ENCODE measurements at regions not wholly inside any gene's neighbourhood (a gene's known extent, or its start where the extent isn't known, plus 50 kb on each side); places are given as distances from the start of the nearest gene placed in this dataset.

DNA sequence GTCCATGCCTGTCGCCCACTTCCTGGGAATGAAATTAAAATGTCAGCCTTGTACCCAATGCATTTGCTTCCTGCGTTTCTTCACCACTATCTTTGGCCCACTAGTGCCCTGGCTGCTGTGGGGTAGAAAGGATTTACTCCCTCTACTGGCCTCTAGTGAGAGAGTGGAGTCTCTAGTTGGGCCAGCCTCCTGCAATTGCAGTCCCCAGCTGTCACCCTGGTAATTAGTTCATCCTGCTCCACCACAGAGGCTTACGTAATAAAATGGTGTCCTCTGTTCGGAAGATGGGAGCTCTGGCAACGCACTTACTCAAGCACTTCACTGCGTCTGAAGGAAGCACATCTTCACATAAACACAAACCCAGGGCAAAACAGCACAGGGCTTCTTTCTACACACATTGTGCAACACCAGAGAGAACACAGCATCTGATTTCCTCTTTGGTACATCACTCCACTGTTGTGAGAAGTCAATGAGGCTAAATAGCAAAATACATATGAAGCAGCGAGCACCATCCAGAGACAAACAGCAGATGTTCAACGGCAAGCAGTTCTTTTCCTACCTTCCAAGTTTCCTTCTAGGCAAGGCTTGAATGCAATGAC lies 274.6 kb downstream of the LRATD1 start:
- no peak for DNase-seq (ENCODE audit: low read depth in 3 of 3)

DNA sequence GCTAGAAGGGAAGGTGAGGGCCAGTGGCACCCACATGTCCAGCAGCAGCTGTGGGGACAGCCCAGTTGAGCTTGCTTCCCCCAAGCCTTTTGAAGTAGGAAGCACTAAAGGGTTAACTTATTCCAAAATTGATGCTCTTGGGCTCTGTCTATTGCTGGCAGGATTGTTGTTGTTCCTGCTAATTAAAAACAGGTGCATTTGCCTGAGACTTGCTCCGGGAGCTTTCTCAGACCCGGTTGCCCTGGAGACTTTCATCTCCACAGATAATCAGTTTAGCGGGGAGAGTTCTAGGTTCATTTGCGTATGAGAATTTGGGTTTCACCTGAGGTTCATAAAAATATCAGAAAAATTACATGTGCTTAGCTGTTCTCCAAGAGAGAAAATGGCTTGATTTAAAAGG lies 277.3 kb downstream of the LRATD1 start:
- DNase-seq (ENCODE audit: low read depth in 3 of 3), result no peak

DNA sequence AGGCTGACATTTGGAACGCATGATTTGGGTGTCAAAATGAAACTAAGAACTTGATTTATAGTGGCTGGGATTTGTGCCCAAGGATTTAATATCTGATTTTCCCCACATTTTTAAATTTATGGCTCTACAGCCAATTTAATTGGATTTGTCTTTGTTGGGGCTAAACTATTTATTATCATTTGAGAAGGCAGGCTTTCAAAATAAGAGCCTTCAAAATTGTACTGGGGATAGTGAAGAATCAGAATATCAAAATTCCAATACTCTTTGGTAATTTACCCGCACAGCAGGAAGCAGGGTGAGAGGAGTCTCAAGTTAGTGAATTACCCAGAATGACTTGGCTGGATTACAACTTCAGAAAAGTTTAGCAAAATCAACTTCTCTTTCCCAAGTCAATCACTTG lies 278.1 kb downstream of the LRATD1 start:
- DNase-seq (ENCODE audit: low read depth in 3 of 3), result no peak

DNA sequence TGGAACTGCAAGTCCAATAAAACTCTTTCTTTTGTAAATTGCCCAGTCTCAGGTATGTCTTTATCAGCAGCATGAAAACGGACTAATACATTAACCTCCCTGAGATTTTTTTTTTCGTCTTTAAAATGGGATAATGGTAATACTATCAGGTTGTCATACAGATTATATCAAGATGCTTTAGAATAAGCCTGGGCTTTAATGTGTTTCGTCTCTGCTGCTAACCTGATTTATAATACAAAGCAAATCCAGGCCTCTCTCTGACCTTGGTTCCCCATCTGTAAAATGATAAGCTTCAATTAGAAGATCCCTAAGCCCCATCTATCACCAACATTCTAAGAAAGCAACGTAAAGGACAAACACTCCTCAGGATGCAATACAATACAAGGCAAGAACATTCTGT lies 283.5 kb downstream of the LRATD1 start:
- DNase-seq (ENCODE audit: low read depth in 3 of 3), result no peak

- no peak for DNase-seq (ENCODE audit: low read depth in 3 of 3)
These were observed 291.5 kb downstream of the LRATD1 start for GRCh38 chr2:14923820-14924580.

DNA sequence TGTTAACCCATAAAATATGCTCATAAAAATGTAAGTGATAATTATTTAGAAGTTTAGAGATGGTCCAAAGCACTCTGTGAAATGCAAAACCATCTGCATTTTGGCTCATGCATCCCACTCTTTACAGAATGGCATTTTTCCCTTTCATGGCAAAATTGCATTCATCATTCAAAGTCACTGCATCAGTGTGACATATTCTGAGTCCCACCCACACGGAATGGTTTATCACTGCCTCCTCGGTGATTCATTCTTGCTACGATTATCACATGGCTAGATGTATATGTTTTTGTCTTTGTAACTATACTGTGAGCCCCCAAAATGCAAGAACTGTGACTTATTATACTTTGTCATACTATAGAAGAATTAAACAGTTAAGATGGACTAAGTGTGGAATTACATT lies 293.0 kb downstream of the LRATD1 start:
- no peak for DNase-seq (ENCODE audit: low read depth in 3 of 3)

- no peak for DNase-seq (ENCODE audit: low read depth in 3 of 3)
These were observed 294.6 kb downstream of the LRATD1 start for GRCh38 chr2:14927021-14927564.

GRCh38 chr2:14928056-14928455 lies 295.5 kb downstream of the LRATD1 start:
- DNase-seq (ENCODE audit: low read depth in 3 of 3), result no peak

DNA sequence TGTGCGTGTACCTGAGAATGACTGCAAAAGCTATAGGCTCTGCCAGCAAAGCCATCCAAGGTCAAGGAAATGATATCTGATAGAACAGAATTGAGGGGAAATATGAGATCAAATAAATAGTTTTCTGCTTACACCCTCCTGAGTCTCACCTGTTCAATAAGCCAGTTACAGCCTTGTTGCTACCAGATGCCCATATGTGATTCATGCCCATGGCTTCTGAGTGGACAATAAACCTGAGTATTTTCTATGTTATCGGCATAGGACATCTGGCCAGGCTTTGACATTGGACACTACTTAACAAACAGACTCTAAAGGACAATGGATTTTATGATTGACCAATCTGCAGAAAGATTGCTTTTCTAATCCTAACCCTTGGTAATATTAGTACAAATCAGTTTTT lies 297.9 kb downstream of the LRATD1 start:
- no peak for DNase-seq (ENCODE audit: low read depth in 3 of 3)

GRCh38 chr2:14932285-14932684 lies 299.8 kb downstream of the LRATD1 start:
- no peak for DNase-seq (ENCODE audit: low read depth in 3 of 3)

GRCh38 chr2:14933753-14934152 lies 301.2 kb downstream of the LRATD1 start:
- DNase-seq (ENCODE audit: low read depth in 3 of 3), result no peak

- no peak for DNase-seq (ENCODE audit: low read depth in 3 of 3)
These were observed 303.9 kb downstream of the LRATD1 start for GRCh38 chr2:14936426-14936825.

DNA sequence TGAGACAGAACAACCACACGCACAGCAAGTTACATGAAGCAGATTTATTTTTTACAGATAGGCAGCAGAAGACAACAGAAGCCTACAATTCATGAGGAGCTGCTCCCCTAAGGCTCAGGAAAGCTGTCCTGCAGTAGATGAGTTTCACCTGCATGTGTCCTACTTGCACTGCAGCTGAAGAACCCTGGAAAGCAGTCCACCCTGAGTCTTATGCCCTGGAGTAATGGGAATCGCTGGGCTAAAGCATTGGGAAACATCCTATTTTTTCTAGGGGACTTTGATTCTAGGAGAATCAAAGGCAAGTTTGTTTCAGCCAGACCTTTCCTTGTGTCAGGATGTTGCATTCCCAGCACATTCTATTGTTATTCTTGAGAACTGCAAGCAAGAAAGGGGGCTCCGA lies 304.8 kb downstream of the LRATD1 start:
- DNase-seq (ENCODE audit: low read depth in 3 of 3), result no peak

DNA sequence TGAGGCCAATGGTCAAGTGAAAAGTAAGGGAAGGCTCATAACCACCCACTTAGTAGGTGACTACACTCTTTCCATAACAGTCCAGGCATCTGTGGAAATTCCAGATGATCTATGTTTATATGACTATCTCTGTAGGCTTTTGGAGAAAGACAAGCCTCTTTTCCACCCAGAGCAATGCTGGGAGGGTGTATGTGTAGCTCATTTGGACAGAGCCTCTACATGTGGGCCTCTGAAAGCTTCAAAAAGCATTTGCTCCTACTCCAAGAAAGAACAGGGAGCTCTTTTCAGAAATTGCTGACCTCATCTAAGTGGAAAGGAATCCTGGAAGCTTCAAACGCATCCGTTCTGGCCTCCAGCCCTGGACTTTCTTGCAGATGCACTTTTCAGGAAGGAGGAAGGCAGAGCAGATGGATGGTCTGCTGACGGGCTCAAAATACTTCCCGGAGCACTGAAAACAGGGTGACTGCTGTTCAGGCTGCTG lies 308.7 kb downstream of the LRATD1 start:
- DNase-seq (ENCODE audit: low read depth in 3 of 3), result no peak

DNA sequence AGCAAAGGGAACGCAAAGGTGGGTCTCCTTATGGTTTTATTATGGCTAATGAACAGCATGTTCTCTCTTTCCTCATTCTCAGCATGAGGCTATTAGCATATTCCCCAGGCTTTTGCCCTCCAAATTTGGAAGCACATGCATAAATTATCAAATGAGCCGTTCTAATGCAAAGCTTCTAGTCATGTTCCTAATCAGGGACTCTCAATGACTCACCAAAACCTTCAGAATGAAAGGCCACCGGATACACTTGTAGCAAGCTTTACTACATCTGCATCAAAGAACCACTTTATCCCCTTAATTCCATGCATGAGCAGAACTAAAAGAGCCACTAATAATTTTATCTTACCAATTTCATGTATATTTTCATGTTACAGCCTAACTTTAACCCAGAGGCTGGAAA lies 310.5 kb downstream of the LRATD1 start:
- DNase-seq (ENCODE audit: low read depth in 3 of 3), result no peak

- DNase-seq (ENCODE audit: low read depth in 3 of 3), result no peak
These were observed 312.2 kb downstream of the LRATD1 start for GRCh38 chr2:14944562-14945346.

DNA sequence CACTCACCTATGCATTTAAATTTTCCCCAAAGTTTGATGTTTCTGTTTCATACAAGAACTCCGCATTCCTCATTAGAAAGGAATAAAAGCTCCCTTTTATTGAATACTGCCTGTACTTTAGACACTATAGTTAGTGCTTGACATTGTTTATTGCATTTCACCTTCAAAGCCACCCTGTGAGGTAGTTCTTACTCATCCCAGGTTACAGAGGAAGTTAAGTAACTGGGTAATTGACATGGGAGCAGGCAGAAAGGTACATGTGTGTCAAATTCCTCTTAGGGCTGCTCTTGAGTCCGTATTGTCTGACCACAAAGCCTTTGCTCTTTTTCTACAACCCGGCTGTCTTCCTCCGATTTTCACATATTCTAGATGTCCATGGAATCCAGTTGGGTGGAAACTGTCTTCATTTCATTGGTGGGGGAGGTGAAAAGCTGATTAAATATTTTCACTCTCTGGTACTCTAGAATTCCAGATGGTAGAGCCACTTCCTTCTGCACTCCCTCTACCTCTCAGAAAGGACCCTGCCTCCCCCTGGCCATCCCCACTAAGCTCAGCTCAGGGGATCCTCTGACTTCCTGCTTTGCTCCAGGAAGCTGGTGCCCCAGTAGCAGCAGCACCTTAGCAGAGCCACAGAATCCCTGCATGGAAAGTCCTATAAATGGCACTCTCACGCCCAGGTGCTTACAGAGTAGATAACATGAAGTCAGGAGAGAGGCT lies 319.2 kb downstream of the LRATD1 start:
- DNase-seq (ENCODE audit: low read depth in 3 of 3), result no peak

GRCh38 chr2:14952400-14952963 lies 320.0 kb downstream of the LRATD1 start:
- no peak for DNase-seq (ENCODE audit: low read depth in 3 of 3)

GRCh38 chr2:14960686-14961324 lies 328.3 kb downstream of the LRATD1 start:
- no peak for DNase-seq (ENCODE audit: low read depth in 3 of 3)

DNA sequence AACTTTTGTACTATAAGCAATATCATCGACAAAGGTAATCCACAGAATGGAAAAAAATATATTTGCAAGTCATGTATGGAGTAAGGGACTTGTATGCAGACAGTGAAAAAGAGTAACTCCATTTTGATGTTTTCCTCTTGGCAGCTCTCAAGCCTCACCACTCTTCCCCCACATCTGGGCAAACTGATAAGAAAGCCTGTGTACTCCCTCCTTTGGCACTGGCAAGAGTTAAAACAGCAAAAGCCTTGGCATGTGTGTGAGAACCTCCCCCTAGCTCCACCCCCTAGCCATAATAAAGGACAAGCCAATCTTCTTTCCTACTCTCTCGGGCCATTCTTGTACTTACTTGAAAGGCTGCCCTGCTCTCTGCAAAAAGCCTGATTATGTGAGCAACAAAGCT lies 335.2 kb downstream of the LRATD1 start:
- DNase-seq (ENCODE audit: low read depth in 3 of 3), result no peak

GRCh38 chr2:14975381-14975780 lies 342.9 kb downstream of the LRATD1 start:
- no peak for DNase-seq (ENCODE audit: low read depth in 3 of 3)
